22Rv1 (cell line): ENCODE measurements at regions not wholly inside any gene's neighbourhood (a gene's known extent, or its start where the extent isn't known, plus 50 kb on each side); places are given as distances from the start of the nearest gene placed in this dataset.

ENCODE experiments used
- ZFX ChIP-seq: fragments of 450-650 bp; IDR thresholded peaks from 2 replicates; pipeline ENCODE4 v1.6.1; 2017; ENCODE audit warnings: antibody characterized with exemption, borderline replicate concordance
- TF ChIP-seq, protein P1 (sequence below): fragments of 450-650 bp; IDR thresholded peaks from 2 replicates; pipeline ENCODE4 v1.5.1; 2017; ENCODE audit warnings: mild to moderate bottlenecking

DNA sequence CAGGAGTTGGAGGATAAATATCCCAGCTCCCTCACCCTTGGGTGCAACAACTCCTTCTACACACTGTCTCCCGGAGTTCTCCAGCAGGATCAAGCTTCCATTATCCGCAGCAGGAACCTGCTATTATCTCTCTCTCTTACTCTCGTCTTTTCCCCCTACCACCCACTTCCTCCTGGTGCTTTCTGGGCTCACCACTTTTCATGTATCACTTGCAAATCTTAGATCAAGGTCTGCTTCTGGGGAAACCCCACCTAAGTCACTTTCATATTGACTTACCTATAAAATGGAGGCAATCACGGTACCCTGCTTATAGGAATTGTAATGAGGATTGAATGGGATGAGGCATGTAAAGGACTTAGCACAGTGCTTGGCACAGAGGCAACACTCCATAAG lies 589.5 kb downstream of the BCOR start:
- TF ChIP-seq, protein P1, sequence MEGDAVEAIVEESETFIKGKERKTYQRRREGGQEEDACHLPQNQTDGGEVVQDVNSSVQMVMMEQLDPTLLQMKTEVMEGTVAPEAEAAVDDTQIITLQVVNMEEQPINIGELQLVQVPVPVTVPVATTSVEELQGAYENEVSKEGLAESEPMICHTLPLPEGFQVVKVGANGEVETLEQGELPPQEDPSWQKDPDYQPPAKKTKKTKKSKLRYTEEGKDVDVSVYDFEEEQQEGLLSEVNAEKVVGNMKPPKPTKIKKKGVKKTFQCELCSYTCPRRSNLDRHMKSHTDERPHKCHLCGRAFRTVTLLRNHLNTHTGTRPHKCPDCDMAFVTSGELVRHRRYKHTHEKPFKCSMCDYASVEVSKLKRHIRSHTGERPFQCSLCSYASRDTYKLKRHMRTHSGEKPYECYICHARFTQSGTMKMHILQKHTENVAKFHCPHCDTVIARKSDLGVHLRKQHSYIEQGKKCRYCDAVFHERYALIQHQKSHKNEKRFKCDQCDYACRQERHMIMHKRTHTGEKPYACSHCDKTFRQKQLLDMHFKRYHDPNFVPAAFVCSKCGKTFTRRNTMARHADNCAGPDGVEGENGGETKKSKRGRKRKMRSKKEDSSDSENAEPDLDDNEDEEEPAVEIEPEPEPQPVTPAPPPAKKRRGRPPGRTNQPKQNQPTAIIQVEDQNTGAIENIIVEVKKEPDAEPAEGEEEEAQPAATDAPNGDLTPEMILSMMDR = no peak
- no peak for TF ChIP-seq ZFX
